ENCODE measurements at regions not wholly inside any gene's neighbourhood (a gene's known extent, or its start where the extent isn't known, plus 50 kb on each side); places are given as distances from the start of the nearest gene placed in this dataset.

DNA sequence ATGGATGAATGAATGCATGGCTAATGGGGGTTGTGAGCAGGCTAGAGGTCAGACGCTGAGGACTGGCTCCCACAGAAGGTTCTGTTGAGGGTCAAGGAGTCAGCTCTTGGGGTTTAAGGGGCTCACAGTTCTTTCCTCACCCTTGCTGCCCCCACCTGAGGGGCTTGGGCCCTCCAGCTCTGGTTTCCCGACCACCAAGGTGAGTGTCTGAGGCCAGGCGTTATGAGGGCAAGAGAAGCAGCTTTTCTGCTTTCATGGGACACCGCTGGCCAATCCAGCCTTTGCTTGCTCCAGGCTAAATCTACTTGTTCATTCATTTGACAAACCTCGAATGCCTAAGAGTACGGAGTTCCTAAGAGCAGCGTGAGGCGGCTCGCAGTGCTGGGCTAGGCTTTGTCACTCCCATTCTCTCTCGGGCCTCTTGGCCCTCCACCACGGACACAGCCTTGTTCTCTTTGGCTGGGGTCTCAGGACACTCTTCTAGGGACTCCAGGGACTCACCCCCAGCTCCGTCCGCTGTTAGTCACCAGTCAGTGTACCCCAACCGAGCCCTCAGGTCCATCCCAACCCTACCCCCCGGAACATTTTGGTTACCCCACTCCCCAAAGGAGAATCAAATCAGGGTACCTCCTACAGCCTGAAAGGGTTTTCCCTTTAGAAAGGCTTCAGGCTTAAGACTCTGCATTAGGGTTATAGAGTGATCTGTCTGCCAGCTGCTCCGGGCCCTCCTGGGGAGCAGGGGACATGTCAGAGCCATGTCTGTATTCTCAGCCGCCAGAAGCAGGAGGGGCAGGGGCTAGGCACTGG is 210.1 kb upstream of the MVB12B start:
- Histone ChIP-seq H3K4me1 (ENCODE audit: control insufficient read depth, extremely low read depth, insufficient read depth, low read length) (no peaks in the 10 kb centered on the region), H3K27me3 (ENCODE audit: control insufficient read depth, insufficient read depth, low read length) (peaks cover 3% of the 10 kb centered on the region), H4K20me1 (ENCODE audit: control insufficient read depth, extremely low read depth, insufficient read depth, low read length) (no peaks in the 10 kb centered on the region), H3K9ac (ENCODE audit: insufficient read depth, low read length) (no peak overlapping the region), H3K9me3 (ENCODE audit: control insufficient read depth, insufficient read depth, low read depth, low read length) (no peaks in the 10 kb centered on the region), H2AFZ (ENCODE audit: low read length) (no peak overlapping the region), H3K36me3 (ENCODE audit: control insufficient read depth, insufficient read depth, low read length) (no peaks in the 10 kb centered on the region), H3K79me2 (ENCODE audit: control insufficient read depth, insufficient read depth, low read length) (no peaks in the 10 kb centered on the region), H3K27ac (ENCODE audit: insufficient read depth, low read length) (no peak overlapping the region), H3K4me3 (replicated peaks in 1 of 4; ENCODE audit: control extremely low read depth in 1 of 4, insufficient read depth in 1 of 4, low read depth in 3 of 4, low read length in 4 of 4) (no peak overlapping the region), H3K4me2 (ENCODE audit: extremely low read depth, insufficient read depth, low read length) (no peak overlapping the region)
- no peak for DNase-seq (ENCODE audit: low read depth in 2 of 2)
- TF ChIP-seq EZH2 (IDR thresholded peaks at IDR 0.05; ENCODE audit: low read length, missing control alignments): no peak
- TF ChIP-seq, protein P1, sequence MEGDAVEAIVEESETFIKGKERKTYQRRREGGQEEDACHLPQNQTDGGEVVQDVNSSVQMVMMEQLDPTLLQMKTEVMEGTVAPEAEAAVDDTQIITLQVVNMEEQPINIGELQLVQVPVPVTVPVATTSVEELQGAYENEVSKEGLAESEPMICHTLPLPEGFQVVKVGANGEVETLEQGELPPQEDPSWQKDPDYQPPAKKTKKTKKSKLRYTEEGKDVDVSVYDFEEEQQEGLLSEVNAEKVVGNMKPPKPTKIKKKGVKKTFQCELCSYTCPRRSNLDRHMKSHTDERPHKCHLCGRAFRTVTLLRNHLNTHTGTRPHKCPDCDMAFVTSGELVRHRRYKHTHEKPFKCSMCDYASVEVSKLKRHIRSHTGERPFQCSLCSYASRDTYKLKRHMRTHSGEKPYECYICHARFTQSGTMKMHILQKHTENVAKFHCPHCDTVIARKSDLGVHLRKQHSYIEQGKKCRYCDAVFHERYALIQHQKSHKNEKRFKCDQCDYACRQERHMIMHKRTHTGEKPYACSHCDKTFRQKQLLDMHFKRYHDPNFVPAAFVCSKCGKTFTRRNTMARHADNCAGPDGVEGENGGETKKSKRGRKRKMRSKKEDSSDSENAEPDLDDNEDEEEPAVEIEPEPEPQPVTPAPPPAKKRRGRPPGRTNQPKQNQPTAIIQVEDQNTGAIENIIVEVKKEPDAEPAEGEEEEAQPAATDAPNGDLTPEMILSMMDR (conservative IDR thresholded peaks at IDR 0.05 in 1 of 2, IDR thresholded peaks at IDR 0.05 in 1 of 2; ENCODE audit: low read depth in 1 of 2, low read length in 2 of 2): no peak

DNA sequence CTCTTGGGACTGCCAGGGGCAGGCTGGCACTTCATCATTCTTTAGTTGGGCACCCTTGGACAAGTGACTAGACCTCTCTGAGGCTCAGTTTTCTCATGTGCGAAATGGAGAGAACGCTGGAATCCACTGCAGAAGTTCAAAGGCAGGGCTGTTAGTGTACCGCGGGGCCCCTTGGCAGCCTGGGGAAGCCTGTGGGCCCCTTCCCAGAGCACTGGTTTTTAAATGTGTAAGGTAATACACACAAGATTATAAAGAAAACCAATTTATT is 209.5 kb upstream of the MVB12B start:
- Histone ChIP-seq H3K9me3 (ENCODE audit: control insufficient read depth, insufficient read depth, low read depth, low read length) (no peaks in the 10 kb centered on the region), H3K27me3 (ENCODE audit: control insufficient read depth, insufficient read depth, low read length) (peaks cover 3% of the 10 kb centered on the region), H3K4me2 (ENCODE audit: extremely low read depth, insufficient read depth, low read length) (no peak overlapping the region), H3K4me1 (ENCODE audit: control insufficient read depth, extremely low read depth, insufficient read depth, low read length) (no peaks in the 10 kb centered on the region), H3K79me2 (ENCODE audit: control insufficient read depth, insufficient read depth, low read length) (no peaks in the 10 kb centered on the region), H3K27ac (ENCODE audit: insufficient read depth, low read length) (no peak overlapping the region), H3K36me3 (ENCODE audit: control insufficient read depth, insufficient read depth, low read length) (no peaks in the 10 kb centered on the region), H4K20me1 (ENCODE audit: control insufficient read depth, extremely low read depth, insufficient read depth, low read length) (no peaks in the 10 kb centered on the region), H2AFZ (ENCODE audit: low read length) (no peak overlapping the region), H3K9ac (ENCODE audit: insufficient read depth, low read length) (no peak overlapping the region), H3K4me3 (replicated peaks in 1 of 4; ENCODE audit: control extremely low read depth in 1 of 4, insufficient read depth in 1 of 4, low read depth in 3 of 4, low read length in 4 of 4) (no peak overlapping the region)
- no peak for TF ChIP-seq EZH2 (IDR thresholded peaks at IDR 0.05; ENCODE audit: low read length, missing control alignments)
- TF ChIP-seq, protein P1 (conservative IDR thresholded peaks at IDR 0.05 in 1 of 2, IDR thresholded peaks at IDR 0.05 in 1 of 2; ENCODE audit: low read depth in 1 of 2, low read length in 2 of 2): no peak
- DNase-seq (ENCODE audit: low read depth in 2 of 2): no peak

DNA sequence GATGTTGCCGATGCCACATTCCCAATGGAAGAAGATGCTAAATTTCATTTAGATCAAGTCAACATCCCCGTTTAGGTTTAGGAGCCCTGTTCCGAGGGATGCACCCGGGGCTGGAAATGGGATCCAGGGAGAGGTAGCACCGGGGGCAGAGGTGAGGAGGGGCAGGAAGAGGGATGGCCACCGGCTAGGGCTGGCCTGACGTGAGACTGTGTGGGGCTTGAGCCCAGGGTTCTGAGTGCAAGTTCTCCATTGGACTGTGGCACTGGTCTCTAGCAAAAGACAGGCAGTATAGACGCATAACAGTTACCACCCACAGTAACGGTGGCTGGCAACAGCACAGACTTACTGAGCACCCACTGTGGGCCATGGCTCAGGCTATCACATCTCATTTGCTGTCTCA is 209.0 kb upstream of the MVB12B start:
- TF ChIP-seq, protein P1 (conservative IDR thresholded peaks at IDR 0.05 in 1 of 2, IDR thresholded peaks at IDR 0.05 in 1 of 2; ENCODE audit: low read depth in 1 of 2, low read length in 2 of 2): no peak
- TF ChIP-seq EZH2 (IDR thresholded peaks at IDR 0.05; ENCODE audit: low read length, missing control alignments): no peak
- Histone ChIP-seq H3K4me3 (replicated peaks in 1 of 4; ENCODE audit: control extremely low read depth in 1 of 4, insufficient read depth in 1 of 4, low read depth in 3 of 4, low read length in 4 of 4) (no peak overlapping the region), H3K27me3 (ENCODE audit: control insufficient read depth, insufficient read depth, low read length) (peaks cover 3% of the 10 kb centered on the region), H3K9ac (ENCODE audit: insufficient read depth, low read length) (no peak overlapping the region), H2AFZ (ENCODE audit: low read length) (no peak overlapping the region), H4K20me1 (ENCODE audit: control insufficient read depth, extremely low read depth, insufficient read depth, low read length) (no peaks in the 10 kb centered on the region), H3K9me3 (ENCODE audit: control insufficient read depth, insufficient read depth, low read depth, low read length) (no peaks in the 10 kb centered on the region), H3K36me3 (ENCODE audit: control insufficient read depth, insufficient read depth, low read length) (no peaks in the 10 kb centered on the region), H3K4me1 (ENCODE audit: control insufficient read depth, extremely low read depth, insufficient read depth, low read length) (no peaks in the 10 kb centered on the region), H3K79me2 (ENCODE audit: control insufficient read depth, insufficient read depth, low read length) (no peaks in the 10 kb centered on the region), H3K4me2 (ENCODE audit: extremely low read depth, insufficient read depth, low read length) (no peak overlapping the region), H3K27ac (ENCODE audit: insufficient read depth, low read length) (no peak overlapping the region)
- no peak for DNase-seq (ENCODE audit: low read depth in 2 of 2)

All from fibroblast of lung (primary cell).